Uterus (tissue), 3 donors: ENCODE measurements at regions not wholly inside any gene's neighbourhood (a gene's known extent, or its start where the extent isn't known, plus 50 kb on each side); places are given as distances from the start of the nearest gene placed in this dataset.

Experiments
- DNase-seq, 2 donors: peaks; one replicate each; pipeline ENCODE4 v3.0.0-alpha.2; 2019 to 2020
- H3K27ac ChIP-seq, 2 donors: fragments of 200-600 bp; sonication (generic); 1 replicate in 1 of 2; 2 replicates in 1 of 2; pipeline ENCODE4 v1.5.1; 2016 to 2018
- H3K27me3 ChIP-seq, 2 donors: fragments of 200-600 bp; sonication (generic); one replicate each; pipeline ENCODE4 v1.5.1; 2018 to 2019; ENCODE audit warnings: control low read depth in 1 of 2
- H3K36me3 ChIP-seq, 2 donors: fragments of 200-600 bp; sonication (generic); one replicate each; pipeline ENCODE4 v1.5.1; 2019; ENCODE audit warnings: control low read depth in 1 of 2
- H3K4me1 ChIP-seq, 2 donors: fragments of 200-600 bp; sonication (generic); one replicate each; pipeline ENCODE4 v1.5.1; 2018 to 2019; ENCODE audit warnings: control low read depth in 1 of 2
- H3K4me3 ChIP-seq, 2 donors: fragments of 200-600 bp; sonication (generic); 1 replicate in 1 of 2; 2 replicates in 1 of 2; pipeline ENCODE4 v1.5.1; 2018 to 2019; ENCODE audit warnings: mild to moderate bottlenecking in 1 of 2
- H3K9me3 ChIP-seq, 2 donors: fragments of 200-600 bp; sonication (generic); one replicate each; pipeline ENCODE4 v1.5.1; 2019; ENCODE audit warnings: control low read depth in 1 of 2
- CTCF ChIP-seq, 4 experiments: fragments of 200-600 bp in 2 of 4; fragments of 450-650 bp in 2 of 4; sonication (generic) in 2 of 4; IDR thresholded peaks; one replicate each; pipeline ENCODE4 v1.5.1; 2016 to 2019; ENCODE audit warnings: antibody characterized with exemption in 4 of 4, mild to moderate bottlenecking in 2 of 4, moderate library complexity in 1 of 4
- POLR2A ChIP-seq, 2 donors: fragments of 450-650 bp; IDR thresholded peaks; one replicate each; pipeline ENCODE4 v1.6.1; 2016; ENCODE audit warnings: antibody characterized with exemption in 2 of 2, mild to moderate bottlenecking in 1 of 2, moderate library complexity in 1 of 2
- intact Hi-C: fragments of 100-400 bp; cut with DNase I; formaldehyde crosslinking; loops from one replicate; pipeline ENCODE4 v1.15.1; 2023; ENCODE audit warnings: low total_unique reads
- donor health status: DM: yes; HTN: yes; CAD: no.

DNA sequence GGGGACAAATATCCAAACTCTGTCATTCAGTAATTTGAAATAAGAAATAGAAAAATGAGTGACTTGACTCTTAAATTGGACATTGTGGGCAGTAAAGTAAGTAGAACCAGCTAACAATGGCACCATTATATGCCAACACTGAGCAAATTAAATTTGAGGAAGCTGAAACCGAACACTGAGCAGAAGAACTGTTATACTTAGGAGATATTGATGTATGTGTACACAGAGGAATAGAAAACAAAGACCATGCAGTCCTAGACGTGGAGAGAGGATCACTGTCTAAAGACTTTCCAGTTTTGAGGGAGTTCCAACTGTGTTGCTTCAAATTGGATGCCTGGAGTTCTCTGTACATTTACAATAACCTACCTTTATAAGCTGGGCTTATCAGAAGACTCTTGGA lies 427.0 kb upstream of the EYS start:
- H3K4me3 ChIP-seq = no peak overlapping the region
- DNase-seq = no peak
- no peaks in the 10 kb centered on the region for H3K9me3 ChIP-seq
- no peaks in the 10 kb centered on the region for H3K4me1 ChIP-seq
- intact Hi-C loops = no loop called here
- TF ChIP-seq CTCF (IDR thresholded peaks at IDR 0.05) (no peak), POLR2A (IDR thresholded peaks at IDR 0.05) (no peak)
- no peak overlapping the region for H3K27ac ChIP-seq
- H3K27me3 ChIP-seq = no peaks in the 10 kb centered on the region
- H3K36me3 ChIP-seq = no peaks in the 10 kb centered on the region

DNA sequence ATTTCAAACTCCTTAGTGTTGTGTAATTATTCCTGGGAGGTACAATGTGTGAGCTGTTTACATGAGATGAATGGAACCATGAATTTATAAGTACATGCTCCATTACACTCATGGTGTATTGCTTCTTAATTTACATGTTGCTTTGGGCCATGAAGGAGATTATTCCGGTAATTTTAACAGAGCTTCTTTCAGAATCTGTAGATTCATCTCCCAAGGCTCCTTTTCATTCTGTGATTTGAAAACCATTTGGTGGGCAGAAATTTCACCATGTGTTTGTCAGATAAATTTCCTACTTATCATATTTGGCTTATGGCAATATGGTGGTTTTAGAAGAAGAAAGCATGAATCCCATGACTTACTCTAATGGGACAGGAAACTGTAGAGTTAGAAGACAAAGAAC lies 421.6 kb upstream of the EYS start:
- Histone ChIP-seq H3K4me1 (no peaks in the 10 kb centered on the region), H3K27ac (no peak overlapping the region), H3K4me3 (no peak overlapping the region), H3K9me3 (no peaks in the 10 kb centered on the region), H3K36me3 (no peaks in the 10 kb centered on the region), H3K27me3 (no peaks in the 10 kb centered on the region)
- intact Hi-C loops = no loop called here
- DNase-seq = no peak
- TF ChIP-seq POLR2A (IDR thresholded peaks at IDR 0.05) (no peak), CTCF (IDR thresholded peaks at IDR 0.05) (no peak)

- intact Hi-C loops = no loop called here
- H3K4me3 ChIP-seq = no peak overlapping the region
- no peaks in the 10 kb centered on the region for H3K4me1 ChIP-seq
- no peak overlapping the region for H3K27ac ChIP-seq
- H3K27me3 ChIP-seq = no peaks in the 10 kb centered on the region
- TF ChIP-seq POLR2A (IDR thresholded peaks at IDR 0.05) (no peak), CTCF (IDR thresholded peaks at IDR 0.05) (no peak)
- H3K36me3 ChIP-seq = no peaks in the 10 kb centered on the region
- H3K9me3 ChIP-seq = no peaks in the 10 kb centered on the region
- DNase-seq = no peak
Observed at GRCh38 chr6:66128243-66128642, 421.2 kb upstream of the EYS start.

GRCh38 chr6:66127061-66127460 lies 420.0 kb upstream of the EYS start:
- H3K9me3 ChIP-seq = no peaks in the 10 kb centered on the region
- H3K4me1 ChIP-seq = no peaks in the 10 kb centered on the region
- intact Hi-C loops = no loop called here
- no peaks in the 10 kb centered on the region for H3K36me3 ChIP-seq
- H3K4me3 ChIP-seq = no peak overlapping the region
- H3K27ac ChIP-seq = no peak overlapping the region
- DNase-seq = no peak
- no peaks in the 10 kb centered on the region for H3K27me3 ChIP-seq
- no peak for TF ChIP-seq CTCF (IDR thresholded peaks at IDR 0.05)

DNA sequence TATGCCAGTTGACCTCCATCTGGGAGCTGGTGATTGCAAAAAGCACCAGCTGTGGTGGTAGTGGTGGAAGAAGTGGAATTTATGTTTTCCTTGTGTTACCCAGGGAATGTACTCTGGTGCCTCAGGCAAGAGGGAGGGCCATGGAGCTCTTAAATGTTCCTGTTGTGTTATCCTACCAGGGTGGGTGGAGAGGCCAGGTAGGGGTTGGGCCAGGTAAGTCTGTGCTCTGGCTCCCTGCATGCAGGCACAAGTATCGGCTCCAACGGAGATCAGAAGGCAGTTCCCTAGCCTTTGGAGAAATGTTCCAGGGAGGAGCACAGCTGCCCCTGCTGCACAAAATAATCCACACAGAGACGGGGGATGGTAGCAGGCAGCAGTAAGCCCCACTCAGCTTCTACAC lies 419.3 kb upstream of the EYS start:
- Histone ChIP-seq H3K9me3 (no peaks in the 10 kb centered on the region), H3K4me3 (no peak overlapping the region), H3K27me3 (no peaks in the 10 kb centered on the region), H3K4me1 (no peaks in the 10 kb centered on the region), H3K36me3 (no peaks in the 10 kb centered on the region), H3K27ac (no peak overlapping the region)
- no peak for DNase-seq
- TF ChIP-seq CTCF (IDR thresholded peaks at IDR 0.05) (no peak), POLR2A (IDR thresholded peaks at IDR 0.05) (no peak)
- intact Hi-C loops = no loop called here
